ENCODE measurements at regions not wholly inside any gene's neighbourhood (a gene's known extent, or its start where the extent isn't known, plus 50 kb on each side); places are given as distances from the start of the nearest gene placed in this dataset.

DNA sequence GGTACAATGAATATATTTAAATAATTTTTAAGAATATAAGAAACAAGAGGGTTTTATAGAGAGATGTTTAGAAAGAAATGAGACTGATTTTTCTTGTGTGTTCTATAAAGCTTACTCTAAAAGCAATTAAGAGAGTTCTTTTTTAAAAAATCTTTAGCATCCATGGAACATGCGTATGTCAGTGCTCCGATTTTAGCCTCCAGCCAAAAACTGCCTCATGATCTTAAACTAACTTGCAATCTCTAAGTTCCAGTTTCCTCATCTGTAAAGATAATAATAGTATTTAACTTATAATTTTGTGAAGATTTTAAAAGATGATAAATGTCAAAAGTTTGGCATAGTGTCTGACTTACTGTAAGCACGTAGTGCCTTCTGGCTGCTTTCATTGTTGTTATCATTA, 448.7 kb downstream of the EPHA4 start:
- H3K27ac ChIP-seq: no peak overlapping the region
- H3K36me3 ChIP-seq: no peaks in the 10 kb centered on the region
- H3K4me1 ChIP-seq: no peaks in the 10 kb centered on the region
- TF ChIP-seq, protein P1, sequence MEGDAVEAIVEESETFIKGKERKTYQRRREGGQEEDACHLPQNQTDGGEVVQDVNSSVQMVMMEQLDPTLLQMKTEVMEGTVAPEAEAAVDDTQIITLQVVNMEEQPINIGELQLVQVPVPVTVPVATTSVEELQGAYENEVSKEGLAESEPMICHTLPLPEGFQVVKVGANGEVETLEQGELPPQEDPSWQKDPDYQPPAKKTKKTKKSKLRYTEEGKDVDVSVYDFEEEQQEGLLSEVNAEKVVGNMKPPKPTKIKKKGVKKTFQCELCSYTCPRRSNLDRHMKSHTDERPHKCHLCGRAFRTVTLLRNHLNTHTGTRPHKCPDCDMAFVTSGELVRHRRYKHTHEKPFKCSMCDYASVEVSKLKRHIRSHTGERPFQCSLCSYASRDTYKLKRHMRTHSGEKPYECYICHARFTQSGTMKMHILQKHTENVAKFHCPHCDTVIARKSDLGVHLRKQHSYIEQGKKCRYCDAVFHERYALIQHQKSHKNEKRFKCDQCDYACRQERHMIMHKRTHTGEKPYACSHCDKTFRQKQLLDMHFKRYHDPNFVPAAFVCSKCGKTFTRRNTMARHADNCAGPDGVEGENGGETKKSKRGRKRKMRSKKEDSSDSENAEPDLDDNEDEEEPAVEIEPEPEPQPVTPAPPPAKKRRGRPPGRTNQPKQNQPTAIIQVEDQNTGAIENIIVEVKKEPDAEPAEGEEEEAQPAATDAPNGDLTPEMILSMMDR (IDR thresholded peaks at IDR 0.05): no peak
- TF ChIP-seq POLR2A (IDR thresholded peaks at IDR 0.05) (no peak), POLR2AphosphoS5 (IDR thresholded peaks at IDR 0.05; ENCODE audit: insufficient read depth in 1 of 2, low read depth in 1 of 2) (no peak)
- no peaks in the 10 kb centered on the region for H3K27me3 ChIP-seq
- DNase-seq (ENCODE audit: extremely low spot score in 2 of 2): no peak
- H3K9me3 ChIP-seq: no peaks in the 10 kb centered on the region
- intact Hi-C loops (cut with DNase I): no loop called here
- H3K4me3 ChIP-seq: no peak overlapping the region

DNA sequence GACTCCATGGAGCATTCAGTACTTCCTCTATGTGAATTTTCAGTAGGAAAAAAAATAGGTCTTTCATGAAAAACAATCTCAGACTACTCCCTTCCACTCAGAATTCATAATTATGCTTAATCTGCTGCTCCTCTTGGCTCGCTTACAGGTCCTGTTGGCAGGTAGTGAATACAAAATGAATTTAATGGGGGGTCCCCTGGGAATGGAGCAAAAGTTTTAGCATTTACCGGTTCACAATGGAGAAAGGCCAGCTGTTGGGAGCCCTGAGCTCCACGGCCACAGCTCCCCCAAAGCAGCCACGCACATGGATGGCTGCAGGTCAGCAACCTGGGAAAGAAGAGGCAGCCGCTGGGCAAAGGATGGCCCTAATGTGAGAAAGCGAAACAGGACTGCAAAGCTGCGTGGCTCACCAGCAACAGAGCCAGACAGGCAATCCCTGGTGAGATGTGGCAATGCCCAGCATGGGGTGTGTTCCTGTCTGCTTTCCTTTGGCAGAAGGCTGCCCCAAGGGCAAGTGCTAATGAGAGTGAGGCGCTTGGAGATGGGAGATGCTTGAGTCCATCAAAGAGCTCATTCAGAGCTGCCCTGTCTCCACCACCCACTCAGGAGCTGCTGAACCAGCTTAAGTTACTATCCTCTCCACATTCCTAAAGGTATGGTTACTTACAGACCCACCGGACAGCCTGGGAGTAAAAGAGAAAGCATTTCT, 447.4 kb downstream of the EPHA4 start:
- intact Hi-C loops (cut with DNase I): no loop called here
- TF ChIP-seq, protein P1 (IDR thresholded peaks at IDR 0.05): no peak
- TF ChIP-seq POLR2A (IDR thresholded peaks at IDR 0.05) (no peak), POLR2AphosphoS5 (IDR thresholded peaks at IDR 0.05; ENCODE audit: insufficient read depth in 1 of 2, low read depth in 1 of 2) (no peak)
- no peaks in the 10 kb centered on the region for H3K9me3 ChIP-seq
- no peak for DNase-seq (ENCODE audit: extremely low spot score in 2 of 2)
- no peak overlapping the region for H3K27ac ChIP-seq
- no peaks in the 10 kb centered on the region for H3K27me3 ChIP-seq
- H3K4me1 ChIP-seq: no peaks in the 10 kb centered on the region
- H3K4me3 ChIP-seq: no peak overlapping the region
- no peaks in the 10 kb centered on the region for H3K36me3 ChIP-seq

DNA sequence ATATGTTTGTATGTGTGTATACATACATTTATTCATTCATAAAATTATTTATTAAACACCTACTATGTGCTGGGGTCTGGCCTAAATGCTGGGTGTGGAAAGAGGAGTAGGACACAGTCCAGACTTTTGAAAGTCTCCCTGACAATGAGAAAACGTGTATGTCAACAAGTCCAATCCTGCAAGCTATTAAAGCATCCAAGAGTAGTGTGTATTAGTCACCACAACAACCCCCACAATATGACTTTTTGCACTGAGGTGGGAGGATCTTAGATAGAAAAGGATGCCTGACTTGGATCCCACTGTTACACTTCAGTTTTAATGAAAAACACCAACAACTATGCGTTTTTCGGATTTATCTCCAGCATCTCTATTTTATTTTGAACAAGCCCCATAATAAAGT, 446.4 kb downstream of the EPHA4 start:
- DNase-seq (ENCODE audit: extremely low spot score in 2 of 2): no peak

DNA sequence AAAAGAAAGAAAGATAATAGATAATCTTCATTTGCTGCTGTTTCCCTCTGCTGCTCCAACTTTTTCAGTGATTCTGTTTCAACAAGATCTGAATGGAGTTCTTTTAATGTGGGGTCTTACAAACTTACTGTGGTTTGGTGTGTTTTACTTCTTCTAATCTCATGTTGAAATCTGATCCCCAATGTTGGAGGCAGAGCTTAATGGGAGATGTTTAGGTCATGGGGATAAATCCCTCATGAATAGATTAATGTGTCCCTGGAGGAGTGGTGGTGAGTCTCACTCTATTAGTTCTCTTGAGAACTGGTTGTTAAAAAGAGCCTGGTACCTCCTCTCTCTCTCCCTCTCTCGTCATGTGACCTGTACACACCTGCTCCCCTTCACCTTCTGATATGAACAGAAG, 442.4 kb downstream of the EPHA4 start:
- Histone ChIP-seq H3K27me3 (no peaks in the 10 kb centered on the region), H3K4me1 (no peaks in the 10 kb centered on the region), H3K9me3 (no peaks in the 10 kb centered on the region), H3K4me3 (no peak overlapping the region), H3K27ac (no peak overlapping the region), H3K36me3 (no peaks in the 10 kb centered on the region)
- TF ChIP-seq POLR2AphosphoS5 (IDR thresholded peaks at IDR 0.05; ENCODE audit: insufficient read depth in 1 of 2, low read depth in 1 of 2) (no peak), POLR2A (IDR thresholded peaks at IDR 0.05) (no peak)
- TF ChIP-seq, protein P1 (IDR thresholded peaks at IDR 0.05): no peak
- intact Hi-C loops (cut with DNase I): no loop called here
- DNase-seq (ENCODE audit: extremely low spot score in 2 of 2): no peak

More for the DNA sequence above, 446.4 kb downstream of the EPHA4 start:
- no peaks in the 10 kb centered on the region for H3K36me3 ChIP-seq
- no peaks in the 10 kb centered on the region for H3K27me3 ChIP-seq
- no peaks in the 10 kb centered on the region for H3K4me1 ChIP-seq
- H3K27ac ChIP-seq: no peak overlapping the region
- TF ChIP-seq POLR2A (IDR thresholded peaks at IDR 0.05): no peak
- TF ChIP-seq, protein P1 (IDR thresholded peaks at IDR 0.05): no peak
- TF ChIP-seq POLR2AphosphoS5 (IDR thresholded peaks at IDR 0.05; ENCODE audit: insufficient read depth in 1 of 2, low read depth in 1 of 2): no peak
- no peak overlapping the region for H3K4me3 ChIP-seq
- intact Hi-C loops (cut with DNase I): no loop called here
- no peaks in the 10 kb centered on the region for H3K9me3 ChIP-seq

GRCh38 chr2:221130431-221130830, 441.7 kb downstream of the EPHA4 start:
- no peaks in the 10 kb centered on the region for H3K9me3 ChIP-seq
- DNase-seq (ENCODE audit: extremely low spot score in 2 of 2): no peak
- no peaks in the 10 kb centered on the region for H3K4me1 ChIP-seq
- H3K36me3 ChIP-seq: no peaks in the 10 kb centered on the region
- TF ChIP-seq POLR2AphosphoS5 (IDR thresholded peaks at IDR 0.05; ENCODE audit: insufficient read depth in 1 of 2, low read depth in 1 of 2) (no peak), POLR2A (IDR thresholded peaks at IDR 0.05) (no peak)
- TF ChIP-seq, protein P1 (IDR thresholded peaks at IDR 0.05): no peak
- no peak overlapping the region for H3K4me3 ChIP-seq
- intact Hi-C loops (cut with DNase I): no loop called here
- H3K27me3 ChIP-seq: no peaks in the 10 kb centered on the region
- H3K27ac ChIP-seq: no peak overlapping the region
